Small intestine (tissue), 7 donors: ENCODE measurements at regions not wholly inside any gene's neighbourhood (a gene's known extent, or its start where the extent isn't known, plus 50 kb on each side); places are given as distances from the start of the nearest gene placed in this dataset.

Experiments
- DNase-seq, 2 donors: peaks; one replicate each; pipeline versions ENCODE4 v3.0.0 to v3.0.0-alpha.2; 2013
- FAIRE-seq: peaks from 2 replicates; lab custom pipeline; 2012; peaks lifted over from hg19 to GRCh38; lab: Jason Lieb, UNC
- H3K27ac ChIP-seq, 3 donors: one replicate each; pipeline ENCODE4 v1.5.1; 2013; ENCODE audit warnings: low read length in 2 of 3, mild to moderate bottlenecking in 2 of 3, control low read depth in 1 of 3, inconsistent platforms in 1 of 3, low read depth in 1 of 3, moderate library complexity in 1 of 3
- H3K27me3 ChIP-seq, 3 donors: one replicate each; pipeline ENCODE4 v1.6.1; 2013; ENCODE audit warnings: low read length in 3 of 3, inconsistent platforms in 1 of 3; ENCODE audit not compliant: control insufficient read depth in 3 of 3, insufficient read depth in 3 of 3
- H3K36me3 ChIP-seq, 3 donors: one replicate each; pipeline ENCODE4 v1.6.1; 2013; ENCODE audit warnings: low read length in 3 of 3, inconsistent platforms in 1 of 3, low read depth in 1 of 3, mild to moderate bottlenecking in 1 of 3, moderate library complexity in 1 of 3; ENCODE audit not compliant: control insufficient read depth in 3 of 3, insufficient read depth in 2 of 3
- H3K4me1 ChIP-seq, 3 donors: one replicate each; pipeline ENCODE4 v1.6.1; 2013; ENCODE audit warnings: low read length in 2 of 3, inconsistent platforms in 1 of 3, low read depth in 1 of 3, mild to moderate bottlenecking in 1 of 3, moderate library complexity in 1 of 3; ENCODE audit not compliant: control insufficient read depth in 3 of 3, insufficient read depth in 2 of 3
- H3K4me3 ChIP-seq, 3 donors: one replicate each; pipeline ENCODE4 v1.5.1; 2013; ENCODE audit warnings: low read length in 3 of 3, control low read depth in 1 of 3, inconsistent platforms in 1 of 3, low read depth in 1 of 3, mild to moderate bottlenecking in 1 of 3, moderate library complexity in 1 of 3
- H3K9me3 ChIP-seq, 2 donors: one replicate each; pipeline ENCODE4 v1.6.1; 2013; ENCODE audit warnings: low read depth in 1 of 2, low read length in 1 of 2; ENCODE audit not compliant: control insufficient read depth in 2 of 2, insufficient read depth in 1 of 2
- WGBS, 3 donors: extraction: QIAGEN DNeasy Blood & Tissue Kit; methylation state at CpG; one replicate each; pipeline ENCODE4 v1.1.7; 2013; 5-methylcytosine and 5-hydroxymethylcytosine counted together
- donor health status: healthy with polysubstance abuse.
- donor health status: control.
- donor health status: control.
- donor health status: Bipolar disorder and iron deficiency.
- donor health status: healthy.

DNA sequence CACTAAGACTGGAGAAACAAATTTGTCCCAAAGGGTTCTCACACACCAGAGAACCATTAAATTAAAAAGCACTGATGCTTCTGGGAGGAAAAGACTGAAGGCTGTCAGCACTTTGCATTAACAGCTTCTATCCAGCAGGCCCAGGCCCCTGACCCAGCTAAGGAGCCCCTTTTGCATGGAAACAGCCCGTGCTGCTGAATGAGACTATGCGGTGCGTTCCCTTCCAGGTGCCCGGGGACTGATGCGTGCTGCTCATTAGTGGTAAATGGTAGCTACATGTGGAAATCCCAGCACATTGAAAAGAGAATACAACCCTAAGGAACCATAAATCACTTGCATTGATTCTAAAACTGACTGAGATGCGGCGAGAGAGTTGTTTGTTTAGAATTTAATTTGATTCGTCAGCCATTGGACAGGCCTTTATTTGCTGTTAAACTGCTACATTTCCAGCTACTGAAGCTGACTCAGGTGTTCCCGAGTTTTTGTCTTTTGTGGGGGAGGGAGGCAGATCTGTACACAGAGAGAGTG is 351.0 kb upstream of the SLC24A2 start:
- H3K36me3 ChIP-seq: no peaks in the 10 kb centered on the region
- DNase-seq: no peak
- H3K4me1 ChIP-seq: no peaks in the 10 kb centered on the region
- H3K27me3 ChIP-seq: no peaks in the 10 kb centered on the region
- no peak overlapping the region for H3K4me3 ChIP-seq
- 87 to 92% (median 87%) methylated on average over 9 of the region's 9 CpGs for WGBS, 3 donors
- H3K9me3 ChIP-seq: no peaks in the 10 kb centered on the region
- FAIRE-seq: no peak
- no peak overlapping the region for H3K27ac ChIP-seq

DNA sequence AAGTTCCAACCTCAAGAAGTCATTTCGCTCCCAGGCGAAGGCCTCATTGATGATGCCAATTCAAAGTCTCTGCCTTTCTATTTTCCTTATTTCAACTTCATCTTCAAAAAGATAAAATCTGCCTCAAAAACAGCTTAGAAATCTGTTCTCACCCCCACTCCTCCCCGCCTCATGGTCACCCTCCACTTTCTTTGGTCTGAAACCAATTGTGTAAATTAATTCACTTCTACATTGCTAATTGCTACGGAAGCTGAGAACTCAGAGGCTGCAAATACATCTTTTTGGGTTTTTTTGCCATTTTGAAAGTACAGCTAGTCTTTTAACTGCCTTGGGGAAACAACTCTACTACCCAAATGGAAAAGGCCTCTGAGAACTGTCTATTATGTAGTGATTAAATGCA is 350.0 kb upstream of the SLC24A2 start:
- no peak overlapping the region for H3K4me3 ChIP-seq
- H3K9me3 ChIP-seq: no peaks in the 10 kb centered on the region
- no peak for FAIRE-seq
- no peak for DNase-seq
- no peaks in the 10 kb centered on the region for H3K36me3 ChIP-seq
- 89 to 93% (median 93%) methylated on average over 4 of the region's 4 CpGs for WGBS, 3 donors
- no peaks in the 10 kb centered on the region for H3K27me3 ChIP-seq
- H3K27ac ChIP-seq: no peak overlapping the region
- no peaks in the 10 kb centered on the region for H3K4me1 ChIP-seq

DNA sequence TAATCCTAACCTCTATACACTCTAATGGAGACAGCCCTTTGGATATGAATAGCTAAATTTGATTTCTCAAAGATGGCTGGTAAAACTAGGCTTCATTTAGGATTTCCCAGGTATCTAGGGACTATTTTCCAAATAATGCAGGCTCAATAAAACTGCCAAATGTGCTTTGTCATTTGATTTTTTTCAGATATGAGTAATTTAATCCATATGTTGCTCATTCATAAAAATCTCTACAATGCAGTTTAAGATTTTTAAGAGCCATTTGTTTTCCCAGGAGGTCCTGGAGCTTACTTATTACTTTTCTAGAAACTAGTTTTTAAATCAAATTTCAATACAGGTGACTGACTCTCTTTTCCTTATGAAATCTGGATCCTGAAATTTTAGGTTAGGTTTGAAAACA is 349.3 kb upstream of the SLC24A2 start:
- H3K4me3 ChIP-seq: no peak overlapping the region
- DNase-seq (no peak), FAIRE-seq (no peak)
- no peaks in the 10 kb centered on the region for H3K36me3 ChIP-seq
- no peaks in the 10 kb centered on the region for H3K27me3 ChIP-seq
- no peaks in the 10 kb centered on the region for H3K4me1 ChIP-seq
- H3K9me3 ChIP-seq: no peaks in the 10 kb centered on the region
- no peak overlapping the region for H3K27ac ChIP-seq

DNA sequence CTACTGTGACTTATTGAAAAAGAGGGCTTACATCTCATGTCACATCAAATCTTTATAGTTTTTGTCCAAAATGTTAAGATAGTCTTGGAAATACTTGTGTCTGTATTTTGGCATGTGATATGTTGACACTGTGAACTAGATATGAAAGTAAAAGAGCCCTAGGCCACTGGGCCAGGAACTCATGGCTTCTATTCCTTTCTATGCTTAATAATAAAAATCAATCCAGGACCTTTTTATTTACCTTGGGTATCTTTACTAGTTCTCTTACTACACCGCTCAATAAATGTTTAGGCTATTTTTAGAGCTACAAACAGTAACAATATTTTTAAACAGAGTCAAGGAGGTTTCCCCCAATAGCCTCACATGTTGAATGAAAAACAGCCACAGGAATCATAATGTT is 348.6 kb upstream of the SLC24A2 start:
- no peaks in the 10 kb centered on the region for H3K9me3 ChIP-seq
- DNase-seq (no peak), FAIRE-seq (no peak)
- no peak overlapping the region for H3K4me3 ChIP-seq
- H3K27ac ChIP-seq: no peak overlapping the region
- H3K4me1 ChIP-seq: no peaks in the 10 kb centered on the region
- H3K27me3 ChIP-seq: no peaks in the 10 kb centered on the region
- WGBS, 3 donors: 71 to 74% (median 72%) methylated on average over 1 of the region's 1 CpG
- H3K36me3 ChIP-seq: no peaks in the 10 kb centered on the region

DNA sequence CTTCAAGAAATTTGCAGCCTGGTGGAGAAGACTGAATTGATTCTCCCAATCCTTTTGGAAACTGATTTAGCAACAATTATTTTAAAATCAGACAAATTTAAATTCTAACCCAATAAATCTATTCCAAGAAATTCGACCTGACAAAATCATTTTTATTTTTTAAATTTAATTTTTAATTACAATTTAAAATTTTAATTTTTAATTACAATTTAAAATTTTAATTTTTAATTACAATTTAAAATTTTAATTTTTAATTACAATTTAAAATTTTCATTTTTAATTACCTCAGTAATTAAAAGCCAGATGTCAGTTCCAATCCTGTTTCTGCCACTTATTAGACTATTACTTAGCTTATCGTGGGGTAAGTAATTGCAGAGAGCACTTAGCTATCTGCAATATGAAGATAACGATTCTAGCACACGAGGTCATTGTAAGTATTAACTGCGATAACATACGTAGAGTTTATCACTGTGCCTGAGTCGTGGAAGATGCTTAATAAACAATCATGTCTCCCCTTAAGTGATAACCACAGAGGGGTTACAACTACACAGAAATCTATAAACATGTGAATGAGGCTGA is 346.4 kb upstream of the SLC24A2 start:
- no peaks in the 10 kb centered on the region for H3K27me3 ChIP-seq
- H3K27ac ChIP-seq: no peak overlapping the region
- 21 to 55% (median 39%) methylated on average over 7 of the region's 7 CpGs for WGBS, 3 donors
- H3K4me3 ChIP-seq: no peak overlapping the region
- FAIRE-seq (peak; percentile 97), DNase-seq (no peak)
- no peaks in the 10 kb centered on the region for H3K4me1 ChIP-seq
- no peaks in the 10 kb centered on the region for H3K9me3 ChIP-seq
- no peaks in the 10 kb centered on the region for H3K36me3 ChIP-seq

DNA sequence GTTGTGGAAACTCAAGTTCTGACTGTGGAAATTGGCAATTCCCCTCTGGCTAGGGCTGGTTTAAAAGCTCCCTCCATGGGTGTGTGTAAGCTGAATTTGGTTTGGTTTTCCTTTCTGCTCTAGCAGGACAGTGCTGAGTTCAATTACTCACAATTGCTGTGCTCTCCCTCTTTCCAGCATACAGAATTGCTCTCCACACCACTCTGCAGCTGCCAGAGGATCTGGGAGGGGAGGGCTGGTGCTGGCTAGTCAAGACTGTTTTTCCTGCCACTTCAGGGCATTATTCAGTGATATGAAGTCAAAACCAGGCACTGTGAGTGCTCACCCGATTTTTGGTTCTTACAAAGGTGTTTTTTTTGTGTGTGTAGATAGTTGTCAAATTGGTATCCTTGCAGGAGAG is 336.9 kb upstream of the SLC24A2 start:
- H3K9me3 ChIP-seq: no peaks in the 10 kb centered on the region

DNA sequence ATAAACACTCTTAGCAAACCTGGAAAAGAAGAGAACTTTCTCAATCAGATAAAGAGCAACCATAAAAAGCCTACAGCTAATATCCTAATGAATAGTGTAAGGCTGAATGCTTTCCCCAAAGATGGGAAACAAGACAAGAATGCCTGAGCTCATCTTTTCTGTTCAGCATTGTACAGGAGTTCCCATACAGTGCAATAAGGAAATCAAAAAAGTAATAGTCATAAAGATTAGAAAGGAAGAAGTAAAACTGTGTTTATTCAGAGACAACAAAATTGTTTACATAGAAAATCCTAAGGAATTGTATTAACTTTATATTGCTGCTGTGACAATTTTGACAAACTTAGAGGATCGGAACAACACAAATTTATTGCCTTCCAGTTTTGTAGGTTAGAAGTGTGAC is 330.7 kb upstream of the SLC24A2 start:
- Histone ChIP-seq H3K9me3 (peaks cover 0 to 6% of the 10 kb centered on the region in 2 donors), H3K4me3 (no peak overlapping the region), H3K27me3 (no peaks in the 10 kb centered on the region), H3K27ac (no peak overlapping the region), H3K4me1 (peaks cover 0 to 13% (median 4%) of the 10 kb centered on the region in 3 donors), H3K36me3 (no peaks in the 10 kb centered on the region)
- peak in 1 of 2 donors; percentile 24 for DNase-seq
- WGBS, 3 donors: 43 to 68% (median 47%) methylated on average over 1 of the region's 1 CpG
- FAIRE-seq: no peak

More for the DNA sequence above, 336.9 kb upstream of the SLC24A2 start:
- 45 to 65% (median 48%) methylated on average over 1 of the region's 1 CpG for WGBS, 3 donors
- no peak for DNase-seq
- no peak overlapping the region for H3K27ac ChIP-seq
- H3K27me3 ChIP-seq: peaks cover 0 to 2% (median 0%) of the 10 kb centered on the region in 3 donors
- FAIRE-seq: no peak
- no peak overlapping the region for H3K4me3 ChIP-seq
- H3K4me1 ChIP-seq: no peaks in the 10 kb centered on the region
- H3K36me3 ChIP-seq: no peaks in the 10 kb centered on the region

DNA sequence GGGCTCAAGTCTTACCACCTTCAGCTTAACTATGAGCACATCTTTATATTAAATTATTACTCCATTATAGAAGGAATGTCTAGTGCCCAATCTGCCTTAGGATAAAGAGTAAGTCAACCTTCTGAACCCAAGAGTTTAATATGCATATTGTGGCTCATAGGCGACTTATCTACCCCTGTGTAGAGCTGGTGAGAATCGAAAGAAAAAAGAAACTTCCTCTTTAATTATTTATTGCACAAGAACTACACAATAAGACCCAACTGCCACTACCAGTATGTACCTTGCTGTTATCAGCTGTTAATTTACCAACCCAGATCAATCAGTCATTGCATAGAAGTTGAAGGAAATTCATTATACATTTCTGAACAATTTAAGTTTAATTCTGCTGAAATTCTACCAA is 329.1 kb upstream of the SLC24A2 start:
- Histone ChIP-seq H3K27me3 (no peaks in the 10 kb centered on the region), H3K27ac (peak overlapping the region in 1 of 3 donors; percentile 57), H3K36me3 (no peaks in the 10 kb centered on the region), H3K9me3 (peaks cover 0 to 11% of the 10 kb centered on the region in 2 donors), H3K4me3 (no peak overlapping the region), H3K4me1 (peaks cover 0 to 13% (median 4%) of the 10 kb centered on the region in 3 donors)
- DNase-seq (peak; percentile 15 to 47), FAIRE-seq (no peak)
- 24 to 49% (median 42%) methylated on average over 2 of the region's 2 CpGs for WGBS, 3 donors

DNA sequence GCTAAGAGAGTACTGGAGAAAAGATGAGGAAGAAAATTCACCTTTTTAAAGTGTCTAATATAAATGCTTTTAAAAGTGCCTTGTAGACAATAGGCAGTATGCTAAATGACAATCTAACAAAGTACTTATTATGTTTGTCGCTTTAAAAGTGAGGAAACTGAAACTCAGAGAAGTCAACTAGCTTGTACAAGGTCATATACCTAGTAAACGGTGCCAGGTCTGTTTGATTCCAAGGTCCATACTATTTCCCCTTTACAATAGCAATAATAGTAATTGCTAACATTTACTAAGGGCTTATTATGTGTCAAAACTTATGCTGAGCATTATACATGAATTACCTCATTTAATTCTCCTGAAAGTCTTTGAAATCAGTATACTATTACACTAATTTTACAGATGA is 328.6 kb upstream of the SLC24A2 start:
- no peaks in the 10 kb centered on the region for H3K27me3 ChIP-seq
- WGBS, 3 donors: 11 to 32% (median 31%) methylated on average over 2 of the region's 2 CpGs

More for the DNA sequence above, 328.6 kb upstream of the SLC24A2 start:
- Histone ChIP-seq H3K36me3 (no peaks in the 10 kb centered on the region), H3K4me1 (peaks cover 0 to 13% (median 4%) of the 10 kb centered on the region in 3 donors), H3K9me3 (peaks cover 0 to 11% of the 10 kb centered on the region in 2 donors), H3K4me3 (no peak overlapping the region), H3K27ac (peak overlapping the region in 1 of 3 donors; percentile 57)
- peak; percentile 40 to 80 for DNase-seq
- FAIRE-seq: no peak
